SW 1271 (cell line): ENCODE measurements at regions not wholly inside any gene's neighbourhood (a gene's known extent, or its start where the extent isn't known, plus 50 kb on each side); places are given as distances from the start of the nearest gene placed in this dataset.
A peak's percentile ranks its signal among the peaks of the same experiment; 100 is the strongest.

Source experiments
- DNase-seq, 2 experiments: peaks; one replicate each; lab custom pipeline; 2025; lab: John Stamatoyannopoulos, UW

GRCh38 chr10:121073728-121074127 lies 222.6 kb downstream of the WDR11 start:
- DNase-seq = no peak

DNA sequence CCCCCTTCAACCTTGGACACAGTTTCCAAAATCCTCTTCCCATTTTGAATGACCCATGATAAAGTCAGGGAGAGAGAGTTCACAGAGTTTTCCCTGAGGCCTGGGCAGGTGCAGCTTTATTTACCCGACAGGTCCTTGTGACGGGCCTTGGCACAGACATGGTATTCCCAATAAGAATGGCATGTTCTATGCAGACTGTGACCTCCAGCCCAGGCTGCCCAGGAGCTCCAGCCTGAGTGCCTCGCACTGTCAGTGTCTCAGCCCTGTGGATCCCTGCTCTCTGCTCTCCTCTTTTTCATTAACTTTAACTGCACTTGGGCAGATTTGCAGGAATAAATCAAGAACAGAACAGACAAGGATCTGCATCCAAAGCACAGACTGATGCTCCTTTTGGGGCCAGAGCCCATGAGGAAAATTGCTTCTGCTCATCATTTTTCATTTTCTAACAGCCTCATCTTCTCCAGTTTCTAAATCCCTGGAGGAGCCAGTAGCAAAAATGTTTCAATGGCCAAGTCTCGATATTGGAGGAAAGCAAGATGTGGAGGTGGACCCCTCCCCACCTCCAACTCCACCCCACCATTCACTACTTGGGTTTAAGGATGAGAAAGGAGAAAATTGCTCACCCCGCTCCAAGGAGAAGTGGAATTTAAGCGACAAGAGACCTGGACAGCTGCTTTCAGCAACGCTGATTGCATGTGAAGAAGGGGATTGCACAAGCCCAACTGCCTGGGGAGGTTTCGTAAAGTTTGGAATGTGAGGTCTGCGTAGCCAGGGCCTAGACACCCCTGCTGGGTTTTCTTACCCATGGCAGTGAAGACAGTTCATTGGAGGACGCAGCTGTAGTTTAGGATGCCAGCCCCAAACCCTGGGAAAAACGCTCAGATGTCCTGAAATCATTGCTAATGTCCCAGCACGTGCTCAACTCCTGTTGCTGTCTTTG lies 225.9 kb downstream of the WDR11 start:
- DNase-seq = no peak

- no peak for DNase-seq
Measured at GRCh38 chr10:121078036-121078435, 226.9 kb downstream of the WDR11 start.

GRCh38 chr10:121078672-121079102 lies 227.5 kb downstream of the WDR11 start:
- no peak for DNase-seq

- no peak for DNase-seq
Measured at GRCh38 chr10:121079226-121079625, 228.1 kb downstream of the WDR11 start.

GRCh38 chr10:121080281-121080891 lies 229.2 kb downstream of the WDR11 start:
- no peak for DNase-seq

DNA sequence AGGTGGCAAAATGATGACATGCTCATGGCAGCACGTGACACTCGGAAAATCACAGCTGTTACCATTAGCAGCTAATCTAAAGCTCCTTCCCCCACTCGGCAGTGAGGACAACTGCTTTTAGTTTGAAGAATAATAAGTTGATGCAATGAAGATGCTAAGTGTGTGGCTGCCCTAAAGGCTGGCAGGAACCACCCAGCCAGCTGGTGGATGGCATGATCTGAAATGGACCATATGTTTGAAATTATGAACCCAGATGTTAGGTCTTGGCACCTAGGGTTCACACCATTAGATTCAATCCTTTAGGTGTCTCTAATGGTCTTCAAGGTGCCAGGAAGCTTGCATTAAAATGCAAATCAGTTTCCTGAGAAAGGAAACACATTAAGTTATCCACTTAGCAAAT lies 230.1 kb downstream of the WDR11 start:
- DNase-seq = no peak

DNA sequence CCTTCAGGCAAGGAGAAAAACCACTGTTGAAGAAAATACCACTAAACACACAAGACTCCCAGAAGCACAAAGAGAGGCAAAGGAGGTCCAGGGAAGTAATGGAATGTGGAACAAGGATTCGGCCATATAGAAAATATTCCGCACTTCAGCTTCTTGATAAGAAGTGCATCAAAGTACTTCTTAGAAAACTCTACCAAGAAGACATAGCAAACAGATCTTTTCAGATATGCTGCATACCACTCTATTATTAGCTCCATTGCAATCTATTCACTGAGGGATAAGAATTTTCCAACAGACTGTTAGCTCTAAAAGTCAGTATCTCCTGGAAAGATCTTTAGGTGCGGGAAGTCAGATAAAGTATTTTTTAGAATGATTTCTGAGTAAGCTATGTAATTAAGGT lies 231.8 kb downstream of the WDR11 start:
- DNase-seq = no peak

DNA sequence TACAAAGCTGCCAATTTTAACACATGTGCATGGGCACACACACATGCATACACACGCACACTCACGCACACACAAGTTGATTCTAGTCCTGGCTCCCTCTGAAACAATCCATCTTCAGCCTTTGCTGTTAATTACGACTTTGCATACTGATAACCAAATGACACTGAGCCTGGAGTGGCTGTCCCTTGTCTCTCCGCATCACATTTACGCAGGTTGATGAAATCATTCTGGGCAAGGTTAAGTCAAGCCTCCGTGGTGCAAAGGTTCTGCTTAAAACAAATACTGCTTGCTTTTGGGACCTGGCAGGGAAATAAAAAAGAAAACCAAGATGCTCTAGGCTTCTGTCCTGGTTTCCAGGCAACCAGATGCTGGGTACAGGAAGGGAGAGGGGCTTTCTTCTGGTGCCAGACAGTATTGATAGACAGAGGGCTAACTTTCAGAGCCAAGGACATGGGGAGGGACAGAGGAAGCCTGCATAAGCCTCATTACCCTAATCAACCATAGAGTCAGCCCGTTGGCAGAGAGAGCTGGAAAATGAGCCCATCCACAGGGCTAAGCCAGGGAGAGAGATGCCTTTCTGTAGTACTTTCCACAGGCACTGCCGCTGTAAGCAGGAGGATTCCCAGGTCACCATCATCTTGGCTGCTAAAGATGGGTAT lies 233.0 kb downstream of the WDR11 start:
- DNase-seq = no peak

DNA sequence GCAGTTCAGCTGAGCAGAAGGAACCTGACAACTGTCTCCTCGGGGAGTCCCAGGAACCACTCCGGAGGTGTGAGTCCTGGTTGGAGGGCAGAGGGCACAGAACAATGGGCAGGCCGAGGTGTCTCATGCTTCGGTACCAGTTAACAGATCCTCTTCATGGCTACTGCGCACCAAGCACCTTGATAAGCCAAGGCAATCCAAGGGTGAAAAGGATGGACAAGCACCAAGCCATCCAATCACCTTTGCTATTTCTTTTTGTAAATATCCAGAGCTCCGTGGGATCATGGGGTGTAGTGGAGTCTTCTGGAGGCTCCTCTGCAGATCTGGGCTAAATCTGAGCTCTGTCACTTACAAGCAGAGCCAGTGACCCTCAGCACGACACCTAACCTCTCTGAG lies 233.5 kb downstream of the WDR11 start:
- DNase-seq = no peak

DNA sequence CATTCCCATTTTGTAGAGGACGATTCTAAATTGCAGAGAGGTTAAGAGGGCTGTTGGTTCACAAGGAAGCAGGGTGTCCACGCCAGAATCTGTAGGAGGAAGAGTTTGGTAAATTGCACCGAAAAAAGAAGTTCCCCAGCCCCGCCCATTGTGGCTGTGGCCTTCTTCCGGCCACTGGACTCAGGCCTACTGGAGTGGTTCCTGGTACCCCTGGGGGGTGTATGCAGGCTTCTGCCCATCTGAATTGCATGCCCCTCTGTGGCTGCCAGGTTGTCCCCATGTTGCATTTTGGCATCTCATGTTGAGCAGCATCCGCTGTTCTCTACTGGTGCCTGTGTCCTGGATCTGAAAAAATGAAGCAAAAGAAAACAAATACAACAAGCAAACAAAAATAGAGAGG lies 234.2 kb downstream of the WDR11 start:
- no peak for DNase-seq

GRCh38 chr10:121087129-121087528 lies 236.0 kb downstream of the WDR11 start:
- no peak for DNase-seq

DNA sequence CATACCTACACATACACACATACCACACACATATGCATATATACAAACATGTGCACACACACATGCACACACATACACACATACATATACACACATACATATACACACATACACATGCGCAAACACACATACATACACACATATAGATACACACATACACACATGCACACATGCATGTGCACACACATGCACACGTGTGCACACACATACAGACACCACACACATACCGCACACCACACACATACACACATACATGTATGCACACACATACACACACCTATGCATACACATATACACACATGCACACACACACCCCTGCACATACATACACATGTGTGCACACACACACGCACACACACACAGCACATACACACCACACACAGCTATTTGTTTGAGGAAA lies 236.5 kb downstream of the WDR11 start:
- DNase-seq = no peak

DNA sequence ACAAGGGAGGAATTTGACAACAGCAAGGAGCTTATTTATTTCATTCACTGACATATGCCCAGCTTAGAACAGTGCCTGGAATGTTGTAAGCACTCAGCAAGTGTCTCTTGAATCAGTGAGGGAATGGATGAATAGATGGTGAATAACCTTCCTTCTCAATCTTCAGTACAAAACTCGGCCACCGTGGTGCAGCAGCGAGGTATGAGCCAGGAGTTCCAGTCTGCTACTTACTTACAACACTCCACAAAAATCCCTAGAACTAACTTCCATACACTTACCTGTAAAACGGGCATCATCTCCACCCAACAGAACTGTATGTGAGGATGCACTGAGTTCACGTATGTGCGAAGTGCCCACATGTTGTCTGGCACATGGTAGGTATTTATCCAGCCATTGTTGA lies 237.4 kb downstream of the WDR11 start:
- no peak for DNase-seq

DNA sequence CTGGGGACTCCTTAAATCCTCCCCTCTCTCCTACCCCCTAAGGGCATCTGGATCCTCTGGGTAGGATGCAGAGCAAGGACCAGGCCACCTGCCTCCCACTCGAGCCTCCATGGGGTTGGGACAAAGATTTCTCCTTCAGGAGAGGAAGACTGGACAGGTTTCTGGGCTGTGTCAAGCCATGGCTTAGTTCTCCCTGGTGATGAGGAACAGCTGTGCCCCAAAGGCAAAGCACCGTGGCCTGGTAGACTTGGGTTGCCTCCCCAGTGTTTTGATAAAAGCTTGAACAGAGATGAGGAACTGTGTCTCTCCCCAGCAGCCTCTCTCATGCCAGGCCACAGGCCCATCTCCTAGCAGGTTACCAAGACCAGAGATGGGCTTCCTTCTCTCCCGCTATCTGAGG lies 238.3 kb downstream of the WDR11 start:
- DNase-seq = no peak

DNA sequence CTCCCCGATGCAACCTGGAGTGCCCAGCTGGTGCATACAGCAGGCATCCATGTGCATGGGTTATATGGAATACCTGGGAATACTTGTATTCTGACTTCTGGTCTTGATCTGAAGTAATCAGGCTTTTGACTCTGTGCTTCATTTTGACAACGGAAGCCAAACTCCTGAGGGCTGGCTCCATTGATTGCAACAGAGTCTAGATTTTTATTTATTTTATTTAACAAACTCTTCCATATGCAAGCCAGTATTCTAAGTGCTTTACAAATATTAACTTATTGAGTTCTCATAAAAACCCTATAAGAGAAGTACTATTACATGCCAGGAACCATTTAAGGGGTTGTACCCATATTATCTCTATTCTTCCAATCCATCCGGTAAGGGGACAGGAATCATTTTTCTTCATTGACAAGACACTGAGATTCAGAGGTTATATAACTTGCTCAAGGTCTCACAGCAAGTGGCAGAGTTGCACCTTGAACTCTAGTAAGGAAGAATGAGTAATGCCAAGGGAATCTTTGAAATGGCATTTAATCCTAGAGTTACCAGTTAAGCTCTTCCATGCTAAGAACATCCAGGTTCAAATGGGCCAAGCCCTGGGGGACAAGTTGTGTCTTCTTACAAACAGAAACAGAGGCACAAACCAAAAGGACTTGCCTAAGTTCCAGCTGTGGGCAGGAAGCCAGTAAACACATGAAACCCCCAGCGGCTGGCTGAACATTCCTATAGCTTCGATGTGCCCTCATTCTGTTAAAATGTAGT lies 241.0 kb downstream of the WDR11 start:
- peak in 1 of 2 experiments; percentile 23 for DNase-seq

DNA sequence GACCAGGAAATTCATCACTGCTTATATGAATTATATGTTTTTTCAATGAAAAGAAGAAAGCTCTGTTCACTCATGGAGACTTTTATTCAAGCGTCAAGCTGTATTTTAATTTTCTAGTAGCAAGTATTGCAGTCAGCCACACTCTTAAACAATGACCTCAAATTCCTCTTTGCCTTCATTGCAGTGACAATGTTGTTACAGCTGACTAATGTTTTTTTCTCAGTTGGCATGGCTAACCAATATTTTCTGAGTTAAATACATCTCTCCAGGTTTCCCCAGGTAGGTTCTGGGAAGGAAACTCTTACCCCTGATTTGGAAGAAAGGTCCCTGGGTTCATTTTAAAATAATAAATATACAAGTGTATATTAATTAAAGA lies 241.5 kb downstream of the WDR11 start:
- DNase-seq = no peak

- DNase-seq = no peak
Measured at GRCh38 chr10:121096617-121097431, 245.7 kb downstream of the WDR11 start.

- no peak for DNase-seq
Measured at GRCh38 chr10:121098211-121098610, 247.0 kb downstream of the WDR11 start.

GRCh38 chr10:121098751-121099150 lies 247.6 kb downstream of the WDR11 start:
- DNase-seq = no peak

DNA sequence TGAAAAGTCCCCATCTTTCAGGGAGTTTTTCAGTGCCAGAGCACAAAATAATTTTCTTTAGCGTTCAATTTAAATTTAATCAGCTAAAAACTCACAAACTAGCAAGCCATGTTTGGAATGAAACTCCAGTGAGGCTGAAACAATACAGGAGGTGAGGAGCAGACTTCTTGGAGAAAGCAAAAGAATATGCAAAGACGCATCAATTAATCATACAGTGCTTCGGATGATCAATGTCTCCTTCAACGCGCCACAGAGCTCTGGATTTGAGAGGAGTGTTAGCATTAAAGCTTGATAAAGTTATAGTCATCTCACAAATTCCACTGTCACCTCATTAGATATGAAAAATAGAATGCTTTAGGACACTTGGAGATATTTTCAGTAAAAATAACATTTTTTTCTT lies 248.0 kb downstream of the WDR11 start:
- DNase-seq = no peak
